Embryonic facial prominence (tissue), 1 donor: ENCODE measurements at regions not wholly inside any gene's neighbourhood (a gene's known extent, or its start where the extent isn't known, plus 50 kb on each side); places are given as distances from the start of the nearest gene placed in this dataset.

ENCODE experiments used
- DNase-seq: peaks from one replicate; pipeline ENCODE4 v3.0.0-alpha.2; 2016; ENCODE audit errors: extremely low spot score

- no peak for DNase-seq
Observed at GRCh38 chr15:37165395-37165794, 65.0 kb upstream of the MEIS2 start.

GRCh38 chr15:37166402-37166801 is 66.1 kb upstream of the MEIS2 start:
- no peak for DNase-seq

- DNase-seq: no peak
Observed at GRCh38 chr15:37181339-37181738, 81.0 kb upstream of the MEIS2 start.

- DNase-seq: no peak
Observed at GRCh38 chr15:37199545-37199944, 99.2 kb upstream of the MEIS2 start.

GRCh38 chr15:37203050-37203449 is 102.7 kb upstream of the MEIS2 start:
- DNase-seq: no peak

- DNase-seq: no peak
Observed at GRCh38 chr15:37204692-37205091, 104.3 kb upstream of the MEIS2 start.

- DNase-seq: no peak
Observed at GRCh38 chr15:37206690-37207089, 106.3 kb upstream of the MEIS2 start.

GRCh38 chr15:37208146-37209040 is 108.0 kb upstream of the MEIS2 start:
- no peak for DNase-seq

- no peak for DNase-seq
Observed at GRCh38 chr15:37209041-37209363, 108.7 kb upstream of the MEIS2 start.

GRCh38 chr15:37217567-37217966 is 117.2 kb upstream of the MEIS2 start:
- DNase-seq: no peak

GRCh38 chr15:37218351-37218916 is 118.1 kb upstream of the MEIS2 start:
- no peak for DNase-seq

- DNase-seq: no peak
Observed at GRCh38 chr15:37219211-37219701, 118.9 kb upstream of the MEIS2 start.

- DNase-seq: no peak
Observed at GRCh38 chr15:37220949-37221670, 120.8 kb upstream of the MEIS2 start.

GRCh38 chr15:37221671-37222145 is 121.4 kb upstream of the MEIS2 start:
- no peak for DNase-seq

- DNase-seq: no peak
Observed at GRCh38 chr15:37223089-37223488, 122.7 kb upstream of the MEIS2 start.

- DNase-seq: no peak
Observed at GRCh38 chr15:37229855-37230619, 129.7 kb upstream of the MEIS2 start.

GRCh38 chr15:37245358-37245757 is 145.0 kb upstream of the MEIS2 start:
- DNase-seq: no peak

- DNase-seq: no peak
Observed at GRCh38 chr15:37246065-37246464, 145.7 kb upstream of the MEIS2 start.

- DNase-seq: no peak
Observed at GRCh38 chr15:37246856-37247255, 146.5 kb upstream of the MEIS2 start.

GRCh38 chr15:37249249-37249648 is 148.9 kb upstream of the MEIS2 start:
- no peak for DNase-seq

GRCh38 chr15:37252530-37252929 is 152.2 kb upstream of the MEIS2 start:
- DNase-seq: no peak

- DNase-seq: no peak
Observed at GRCh38 chr15:37253877-37254276, 153.5 kb upstream of the MEIS2 start.
